Caco-2 (cell line): ENCODE measurements at regions not wholly inside any gene's neighbourhood (a gene's known extent, or its start where the extent isn't known, plus 50 kb on each side); places are given as distances from the start of the nearest gene placed in this dataset.

Source experiments
- BruUV-seq: library from RNA; stranded (reverse); fragments of 400-500 nt; replicated peaks from 2 replicates; lab custom pipeline; 2021; lab: Mats Ljungman, UMichigan
- CTCF ChIA-PET: fragments of 300-600 bp; sonication (Branson Sonifier 250); formaldehyde crosslinking; loops from one replicate; lab custom pipeline; 2022; ENCODE audit warnings: antibody characterized with exemption; lab: Charles Lee
- POLR2A ChIA-PET: fragments of 300-600 bp; sonication (Branson Sonifier 250); formaldehyde crosslinking; loops from one replicate; lab custom pipeline; 2022; ENCODE audit warnings: antibody characterized with exemption; lab: Charles Lee
- DNase-seq, 2 experiments: peaks; one replicate each; pipeline versions ENCODE4 v3.0.0 to v3.0.0-alpha.2; 2020 to 2022
- H3K27me3 ChIP-seq: replicated peaks from 2 replicates; pipeline ENCODE4 v1.6.0; 2011; ENCODE audit warnings: low read length; ENCODE audit not compliant: control insufficient read depth, insufficient read depth
- H3K36me3 ChIP-seq: 2 replicates; pipeline ENCODE4 v1.5.1; 2011; ENCODE audit warnings: low read length; ENCODE audit not compliant: control insufficient read depth, insufficient read depth
- H3K4me1 ChIP-seq: fragments of 250-450 bp; sonication (Bioruptor Pico); 2 replicates; pipeline ENCODE4 v1.5.1; 2020; ENCODE audit warnings: mild to moderate bottlenecking
- H3K4me3 ChIP-seq: 2 replicates; pipeline ENCODE4 v1.5.1; 2011; ENCODE audit warnings: low read depth, mild to moderate bottlenecking, control low read depth, low read length
- H3K9me3 ChIP-seq: fragments of 250-450 bp; sonication (Bioruptor Pico); 2 replicates; pipeline ENCODE4 v1.5.1; 2020; ENCODE audit warnings: mild to moderate bottlenecking, moderate library complexity
- H3K27ac Mint-ChIP-seq: one replicate; pipeline ENCODE4 v1.8.0; 2022; ENCODE audit warnings: mixed read lengths; ENCODE audit not compliant: unreplicated experiment
- H3K27me3 Mint-ChIP-seq: one replicate; pipeline ENCODE4 v1.8.0; 2022; ENCODE audit warnings: mixed read lengths; ENCODE audit not compliant: insufficient read depth, unreplicated experiment
- H3K36me3 Mint-ChIP-seq: one replicate; pipeline ENCODE4 v1.8.0; 2022; ENCODE audit warnings: mild to moderate bottlenecking, mixed read lengths; ENCODE audit not compliant: insufficient read depth, unreplicated experiment
- H3K4me1 Mint-ChIP-seq: one replicate; pipeline ENCODE4 v1.8.0; 2022; ENCODE audit warnings: low read depth, mixed read lengths; ENCODE audit not compliant: unreplicated experiment
- H3K4me3 Mint-ChIP-seq: one replicate; pipeline ENCODE4 v1.8.0; 2022; ENCODE audit warnings: mild to moderate bottlenecking, moderate library complexity, mixed read lengths; ENCODE audit not compliant: unreplicated experiment
- H3K9me3 Mint-ChIP-seq: one replicate; pipeline ENCODE4 v1.8.0; 2022; ENCODE audit warnings: mixed read lengths; ENCODE audit not compliant: unreplicated experiment
- intact Hi-C: fragments of 100-400 bp; cut with micrococcal nuclease; formaldehyde crosslinking; loops from one replicate; pipeline ENCODE4 v1.10.0; 2022; ENCODE audit not compliant: unreplicated experiment
- TF ChIP-seq, protein P1 (sequence below), 2 experiments: fragments of 200-600 bp in 1 of 2; IDR thresholded peaks; 1 replicate in 1 of 2; 2 replicates in 1 of 2; pipeline versions ENCODE4 v1.5.1 to v1.8.0; 2011 to 2022; ENCODE audit warnings: antibody characterized with exemption in 1 of 2, control low read depth in 1 of 2, inconsistent platforms in 1 of 2, low read depth in 1 of 2, low read length in 1 of 2, mild to moderate bottlenecking in 1 of 2, moderate library complexity in 1 of 2; ENCODE audit not compliant: insufficient read depth in 1 of 2, severe bottlenecking in 1 of 2, unreplicated experiment in 1 of 2

DNA sequence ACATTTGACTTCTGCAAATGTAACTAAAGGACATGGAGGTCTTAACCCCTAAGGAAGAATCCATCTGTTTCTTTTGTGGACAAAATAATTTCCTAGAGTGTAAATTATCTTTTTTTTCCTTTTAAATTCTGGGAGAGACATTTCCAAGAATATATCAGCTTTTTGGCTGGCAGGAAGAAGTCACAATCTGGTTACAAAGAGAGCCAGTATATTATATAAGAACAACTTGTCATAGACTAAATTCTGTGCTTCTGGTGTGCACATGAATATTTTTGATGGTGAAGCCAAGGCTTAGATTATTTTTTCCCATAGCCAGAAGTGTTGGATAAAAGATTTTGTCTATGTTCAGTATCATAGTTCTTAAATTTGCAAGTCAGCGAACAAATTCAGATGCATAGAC is 500.6 kb downstream of the XIRP2 start:
- Mint-ChIP-seq H3K27me3 (peaks cover 13% of the 10 kb centered on the region), H3K36me3 (no peaks in the 10 kb centered on the region), H3K27ac (no peak overlapping the region), H3K9me3 (no peaks in the 10 kb centered on the region), H3K4me1 (no peaks in the 10 kb centered on the region), H3K4me3 (no peak overlapping the region)
- Histone ChIP-seq H3K27me3 (no peaks in the 10 kb centered on the region), H3K4me3 (no peak overlapping the region), H3K36me3 (no peaks in the 10 kb centered on the region), H3K9me3 (no peaks in the 10 kb centered on the region), H3K4me1 (no peaks in the 10 kb centered on the region)
- BruUV-seq = no TSS peak
- TF ChIP-seq, protein P1, sequence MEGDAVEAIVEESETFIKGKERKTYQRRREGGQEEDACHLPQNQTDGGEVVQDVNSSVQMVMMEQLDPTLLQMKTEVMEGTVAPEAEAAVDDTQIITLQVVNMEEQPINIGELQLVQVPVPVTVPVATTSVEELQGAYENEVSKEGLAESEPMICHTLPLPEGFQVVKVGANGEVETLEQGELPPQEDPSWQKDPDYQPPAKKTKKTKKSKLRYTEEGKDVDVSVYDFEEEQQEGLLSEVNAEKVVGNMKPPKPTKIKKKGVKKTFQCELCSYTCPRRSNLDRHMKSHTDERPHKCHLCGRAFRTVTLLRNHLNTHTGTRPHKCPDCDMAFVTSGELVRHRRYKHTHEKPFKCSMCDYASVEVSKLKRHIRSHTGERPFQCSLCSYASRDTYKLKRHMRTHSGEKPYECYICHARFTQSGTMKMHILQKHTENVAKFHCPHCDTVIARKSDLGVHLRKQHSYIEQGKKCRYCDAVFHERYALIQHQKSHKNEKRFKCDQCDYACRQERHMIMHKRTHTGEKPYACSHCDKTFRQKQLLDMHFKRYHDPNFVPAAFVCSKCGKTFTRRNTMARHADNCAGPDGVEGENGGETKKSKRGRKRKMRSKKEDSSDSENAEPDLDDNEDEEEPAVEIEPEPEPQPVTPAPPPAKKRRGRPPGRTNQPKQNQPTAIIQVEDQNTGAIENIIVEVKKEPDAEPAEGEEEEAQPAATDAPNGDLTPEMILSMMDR (IDR thresholded peaks at IDR 0.05; ENCODE audit: insufficient read depth in 1 of 2, low read depth in 1 of 2, low read length in 1 of 2, severe bottlenecking in 1 of 2, unreplicated experiment in 1 of 2) = no peak
- ChIA-PET CTCF (no interaction called here), POLR2A (no interaction called here)
- intact Hi-C loops = no loop called here
- DNase-seq = no peak

DNA sequence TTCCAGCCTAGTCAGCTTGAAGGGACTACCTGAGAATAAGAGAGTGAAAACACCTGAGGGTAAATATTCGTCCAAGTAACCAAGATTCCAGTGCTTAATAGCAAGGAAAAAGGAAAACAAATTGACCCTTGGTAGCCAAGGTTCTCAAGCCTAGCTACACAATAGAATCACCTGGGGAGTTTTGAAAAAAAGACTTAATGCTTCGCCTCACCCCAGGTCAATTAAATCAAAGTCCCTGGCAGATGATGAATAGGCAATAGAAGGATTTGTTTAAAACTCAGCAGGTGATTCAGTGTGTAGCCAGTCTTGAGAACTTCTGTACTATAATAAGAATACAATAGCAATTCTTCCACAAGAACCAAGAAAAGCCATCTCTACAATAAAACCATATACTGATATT is 500.2 kb downstream of the XIRP2 start:
- Mint-ChIP-seq H3K9me3 (no peaks in the 10 kb centered on the region), H3K36me3 (no peaks in the 10 kb centered on the region), H3K27ac (no peak overlapping the region), H3K27me3 (peaks cover 13% of the 10 kb centered on the region), H3K4me3 (no peak overlapping the region), H3K4me1 (no peaks in the 10 kb centered on the region)
- TF ChIP-seq, protein P1 (IDR thresholded peaks at IDR 0.05; ENCODE audit: insufficient read depth in 1 of 2, low read depth in 1 of 2, low read length in 1 of 2, severe bottlenecking in 1 of 2, unreplicated experiment in 1 of 2) = no peak
- Histone ChIP-seq H3K4me3 (no peak overlapping the region), H3K4me1 (no peaks in the 10 kb centered on the region), H3K36me3 (no peaks in the 10 kb centered on the region), H3K9me3 (no peaks in the 10 kb centered on the region), H3K27me3 (no peaks in the 10 kb centered on the region)
- BruUV-seq = no TSS peak
- ChIA-PET CTCF (no interaction called here), POLR2A (no interaction called here)
- no peak for DNase-seq
- intact Hi-C loops = no loop called here

DNA sequence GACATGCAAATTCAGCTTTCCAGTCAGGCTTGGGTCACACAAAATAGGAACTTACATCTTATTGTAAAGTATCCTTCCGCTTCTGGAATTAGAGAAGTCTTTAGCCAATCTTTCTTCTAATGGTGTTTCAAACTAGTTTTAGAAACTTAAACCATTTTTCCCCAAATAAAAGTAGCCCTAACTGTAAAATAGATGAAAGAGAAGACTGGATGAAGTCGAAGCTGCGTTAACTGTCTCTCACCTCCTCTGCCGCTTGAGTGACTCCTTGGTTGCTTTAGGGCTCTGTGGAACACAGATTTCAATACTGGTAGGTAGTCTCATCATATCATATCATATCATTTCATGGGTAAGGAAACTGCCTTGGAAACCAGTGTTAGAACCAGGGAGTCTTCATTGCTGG is 498.4 kb downstream of the XIRP2 start:
- H3K4me1 ChIP-seq = no peaks in the 10 kb centered on the region
- H3K27me3 ChIP-seq = no peaks in the 10 kb centered on the region
- no TSS peak for BruUV-seq
- no peak overlapping the region for H3K4me3 ChIP-seq
- Mint-ChIP-seq H3K27me3 (peaks cover 13% of the 10 kb centered on the region), H3K4me1 (no peaks in the 10 kb centered on the region), H3K27ac (no peak overlapping the region), H3K4me3 (no peak overlapping the region), H3K36me3 (no peaks in the 10 kb centered on the region), H3K9me3 (no peaks in the 10 kb centered on the region)
- no peaks in the 10 kb centered on the region for H3K36me3 ChIP-seq
- DNase-seq = no peak
- ChIA-PET CTCF (no interaction called here), POLR2A (no interaction called here)
- H3K9me3 ChIP-seq = no peaks in the 10 kb centered on the region
- intact Hi-C loops = no loop called here
- TF ChIP-seq, protein P1 (IDR thresholded peaks at IDR 0.05; ENCODE audit: insufficient read depth in 1 of 2, low read depth in 1 of 2, low read length in 1 of 2, severe bottlenecking in 1 of 2, unreplicated experiment in 1 of 2) = no peak
